HG02973 (cell line): ENCODE measurements at regions not wholly inside any gene's neighbourhood (a gene's known extent, or its start where the extent isn't known, plus 50 kb on each side); places are given as distances from the start of the nearest gene placed in this dataset.
"Not testable (repeated sequence)": the region's sequence is repeated elsewhere in the genome, so short reads cannot be mapped to it uniquely, and the experiment has no call there.

ENCODE experiments used
- ATAC-seq: cut with Tn5 transposase; IDR thresholded peaks from one replicate; pipeline ENCODE4 v1.9.1; 2021; ENCODE audit warnings: moderate library complexity; ENCODE audit not compliant: unreplicated experiment

DNA sequence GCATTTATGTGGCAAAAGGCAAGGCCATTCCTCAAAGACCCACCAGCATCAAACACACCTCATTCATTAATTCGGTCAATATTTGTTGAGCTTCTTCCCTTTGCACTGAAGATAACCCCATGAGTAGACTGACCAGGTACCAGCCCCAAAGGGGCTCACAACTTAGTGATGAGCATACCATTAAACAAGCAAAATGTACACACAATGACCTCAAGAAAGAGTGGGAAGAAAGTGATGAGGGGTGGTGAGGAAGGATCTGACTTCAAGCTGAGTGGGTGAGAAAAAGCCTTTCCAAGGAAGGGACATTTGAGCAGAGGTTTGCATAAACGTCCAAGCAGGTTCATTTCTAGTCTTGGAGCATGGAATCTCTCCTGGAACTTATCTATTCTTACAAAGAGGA lies 562.5 kb downstream of the TOX3 start:
- no peak for ATAC-seq

DNA sequence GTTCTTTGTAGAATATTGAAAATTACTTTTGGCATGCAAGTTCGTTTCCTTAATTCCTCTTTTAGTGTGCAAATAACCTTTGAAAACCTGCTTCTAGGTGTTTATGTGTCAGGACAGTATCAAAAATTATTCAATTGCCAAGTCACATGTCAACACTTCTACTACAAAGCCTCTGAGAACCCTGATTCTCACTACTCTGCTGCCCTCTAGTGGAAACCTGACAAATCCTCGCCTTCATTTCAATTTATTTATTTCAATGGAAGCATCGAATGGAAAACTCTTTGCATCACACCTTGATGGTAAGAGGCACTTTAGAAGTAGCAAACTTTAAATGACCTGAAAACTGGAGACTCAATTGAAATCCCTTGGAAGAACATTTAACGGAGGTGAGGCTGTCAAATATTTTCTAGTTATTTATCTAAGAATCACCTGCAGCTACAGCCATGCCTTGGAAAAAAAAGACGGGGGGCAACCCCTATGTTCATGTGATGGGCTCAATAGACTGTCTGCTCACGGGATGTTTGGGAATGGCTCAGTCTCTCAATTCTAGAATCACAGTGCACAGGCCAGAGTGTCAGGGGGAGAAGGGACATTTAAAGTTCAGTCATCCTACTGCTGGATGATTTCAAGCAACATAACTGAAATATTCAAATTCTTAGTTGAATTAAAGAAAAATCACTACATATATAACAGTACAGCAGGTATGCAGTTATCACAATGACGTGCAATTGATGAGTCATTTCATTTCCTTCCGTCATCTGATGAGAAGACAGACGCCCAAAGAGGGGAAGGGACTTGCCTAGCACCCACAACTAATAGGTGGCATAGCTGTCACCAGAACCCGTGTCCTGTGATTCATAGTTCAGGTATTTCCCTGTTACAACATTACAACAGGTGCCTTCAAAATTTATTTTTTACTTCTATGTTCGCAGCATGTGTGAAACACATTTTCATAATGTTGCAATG lies 563.9 kb downstream of the TOX3 start:
- no peak for ATAC-seq

DNA sequence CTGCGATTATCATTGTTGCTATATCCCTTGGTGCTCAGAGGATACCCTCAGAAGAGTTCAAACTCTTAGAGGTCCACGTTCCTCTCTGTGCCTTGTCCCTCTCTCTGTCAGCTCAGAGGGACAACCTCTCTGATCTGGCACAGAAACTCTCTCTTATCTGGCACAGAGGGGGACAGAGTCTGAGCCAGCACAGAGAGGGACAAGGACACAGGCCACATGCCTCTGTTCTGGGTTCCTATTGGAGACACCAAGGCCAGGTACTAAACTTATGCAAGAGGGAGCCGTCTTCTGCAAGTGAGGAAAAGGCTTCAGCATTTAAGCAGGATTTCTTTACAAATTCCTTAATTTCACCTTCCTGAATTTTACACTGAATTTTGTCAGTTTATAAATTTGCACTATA lies 565.2 kb downstream of the TOX3 start:
- ATAC-seq, result no peak

DNA sequence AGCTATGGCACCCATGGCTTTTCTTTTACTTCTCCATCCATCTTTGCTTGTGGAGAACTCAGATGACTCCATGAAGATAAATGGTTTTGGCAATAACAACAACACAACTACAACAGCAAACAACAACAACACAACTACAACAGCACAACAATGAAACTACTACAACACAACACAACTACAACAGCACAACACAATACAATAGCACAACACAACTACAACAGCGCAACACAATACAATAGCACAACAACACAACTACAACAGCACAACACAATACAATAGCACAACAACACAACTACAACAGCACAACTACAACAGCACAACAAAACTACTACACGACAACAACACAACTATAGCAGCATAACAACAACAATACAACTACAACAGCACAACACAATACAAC lies 569.4 kb downstream of the TOX3 start:
- ATAC-seq, result not testable (repeated sequence)

DNA sequence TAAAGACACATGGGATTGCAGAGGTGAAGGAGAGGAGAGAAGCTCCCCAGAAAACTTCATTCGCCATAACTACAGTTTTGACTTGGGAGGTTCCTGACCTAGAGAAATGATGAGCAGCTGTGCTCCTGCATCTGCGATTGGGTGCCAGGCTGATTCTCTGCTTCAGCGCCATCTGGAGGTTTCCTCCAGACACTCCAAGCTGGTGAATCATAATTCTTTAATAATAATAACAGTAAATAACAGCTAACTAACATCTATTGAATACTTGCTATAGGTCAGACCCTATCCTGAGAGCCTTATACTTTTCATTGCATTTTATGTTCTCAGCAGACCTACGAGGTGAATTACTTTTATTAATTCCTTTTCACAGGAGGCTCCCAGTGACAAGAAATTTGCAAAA lies 575.8 kb downstream of the TOX3 start:
- ATAC-seq, result no peak

DNA sequence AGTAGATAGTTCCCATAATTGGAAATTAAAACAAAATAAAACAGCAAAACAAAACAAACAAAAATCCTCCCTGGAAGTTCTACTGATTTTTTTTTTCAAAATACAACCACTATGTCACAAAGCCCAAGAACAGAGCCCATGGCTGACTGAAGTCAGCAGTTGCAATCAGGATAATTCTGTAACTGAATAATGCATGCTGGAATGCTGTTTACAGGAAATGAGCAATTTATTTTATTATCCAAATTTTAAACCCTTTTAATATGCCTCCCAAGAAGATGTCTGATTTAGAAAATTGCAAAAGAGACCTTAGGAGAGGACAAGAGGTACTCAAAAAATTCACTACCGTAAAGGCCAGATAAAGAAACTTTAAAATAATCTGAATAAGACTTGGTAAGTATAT lies 578.2 kb downstream of the TOX3 start:
- ATAC-seq, result no peak

DNA sequence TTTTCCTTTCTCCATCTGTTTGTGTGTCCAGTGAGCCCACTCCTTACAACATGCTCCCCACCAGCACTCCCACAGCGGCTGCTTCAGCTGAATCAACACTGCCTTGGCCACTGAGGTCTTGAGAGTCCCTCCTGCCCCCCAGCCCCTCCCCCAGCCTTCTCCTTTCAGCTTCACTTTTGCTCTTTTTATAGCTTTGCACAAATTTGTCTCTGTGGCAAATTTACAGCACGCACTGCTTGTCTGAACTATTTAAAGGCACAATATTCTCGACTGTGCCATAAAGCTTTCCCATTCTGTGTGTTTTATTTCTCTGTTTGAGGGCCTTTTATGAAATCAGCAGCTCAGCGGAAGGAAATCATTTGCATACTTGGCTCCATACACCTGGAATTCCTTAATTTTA lies 579.3 kb downstream of the TOX3 start:
- ATAC-seq, result no peak

DNA sequence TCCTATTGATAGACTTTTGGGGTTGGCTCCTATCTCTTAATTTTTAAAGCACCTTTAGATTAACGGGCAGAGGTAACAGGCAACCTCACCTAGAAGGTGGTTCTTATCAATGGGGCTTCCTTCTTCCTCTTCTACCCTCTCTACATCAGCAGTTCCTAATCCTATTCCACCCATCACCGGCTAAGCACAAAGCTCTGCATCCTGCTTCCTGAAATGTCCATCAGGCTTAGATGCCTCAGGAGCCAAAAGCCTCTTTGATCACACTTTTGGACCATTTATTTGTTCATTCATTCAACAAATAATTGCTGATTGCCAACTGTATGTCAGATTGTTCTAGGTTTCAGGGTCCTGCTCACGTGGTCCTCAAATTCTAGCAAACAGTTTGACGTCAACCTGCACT lies 586.0 kb downstream of the TOX3 start:
- ATAC-seq, result no peak

DNA sequence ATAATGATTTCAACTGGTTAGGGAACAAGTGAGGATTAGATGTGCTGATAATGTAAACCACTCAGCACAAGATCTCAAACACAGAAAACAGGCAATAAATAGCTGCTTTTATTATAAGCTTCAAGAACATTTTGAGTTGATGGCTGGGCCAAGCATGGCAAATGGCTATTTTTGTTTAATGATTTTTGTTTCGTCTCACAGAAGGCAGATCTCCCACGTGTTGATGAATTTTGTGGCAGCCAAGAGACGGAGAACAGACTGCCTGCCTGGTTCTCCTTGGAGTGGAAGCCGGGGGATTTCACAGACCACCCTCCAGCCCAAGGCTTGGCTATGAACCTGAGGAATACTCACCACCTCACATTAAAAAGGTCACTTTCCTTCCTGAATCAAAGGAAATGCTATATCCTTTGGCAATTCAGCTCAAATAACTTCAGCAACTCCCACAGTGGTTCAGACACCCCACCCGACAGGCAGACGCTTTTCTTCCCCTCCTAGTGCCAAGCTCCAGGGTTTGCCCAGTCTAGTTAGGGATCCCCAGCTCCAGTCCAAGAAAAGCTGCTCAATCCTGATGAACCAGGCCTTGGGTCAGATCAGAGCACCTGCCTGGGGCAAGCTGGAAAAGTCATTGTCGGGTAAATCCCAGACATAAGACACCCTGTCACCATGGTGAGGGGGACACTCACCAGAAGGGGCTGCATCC lies 593.5 kb downstream of the TOX3 start:
- no peak for ATAC-seq

DNA sequence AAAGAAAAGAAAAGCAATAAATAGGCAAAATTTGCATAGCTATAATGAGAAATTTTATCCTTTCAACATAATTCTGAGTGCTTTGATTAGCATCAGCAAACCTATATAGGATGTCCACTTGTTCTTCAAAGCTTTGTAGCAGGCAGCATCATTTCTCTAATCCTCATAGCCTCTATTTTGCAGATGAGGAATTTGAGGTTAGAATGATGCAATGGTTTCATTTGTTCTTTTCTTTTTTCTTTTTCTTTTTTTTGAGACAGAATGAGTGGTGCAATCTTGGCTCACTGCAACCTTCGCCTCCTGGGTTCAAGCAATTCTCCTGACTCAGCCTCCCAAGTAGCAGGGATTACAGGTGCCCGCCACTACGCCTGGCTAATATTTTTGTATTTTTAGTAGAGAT lies 594.4 kb downstream of the TOX3 start:
- no peak for ATAC-seq

DNA sequence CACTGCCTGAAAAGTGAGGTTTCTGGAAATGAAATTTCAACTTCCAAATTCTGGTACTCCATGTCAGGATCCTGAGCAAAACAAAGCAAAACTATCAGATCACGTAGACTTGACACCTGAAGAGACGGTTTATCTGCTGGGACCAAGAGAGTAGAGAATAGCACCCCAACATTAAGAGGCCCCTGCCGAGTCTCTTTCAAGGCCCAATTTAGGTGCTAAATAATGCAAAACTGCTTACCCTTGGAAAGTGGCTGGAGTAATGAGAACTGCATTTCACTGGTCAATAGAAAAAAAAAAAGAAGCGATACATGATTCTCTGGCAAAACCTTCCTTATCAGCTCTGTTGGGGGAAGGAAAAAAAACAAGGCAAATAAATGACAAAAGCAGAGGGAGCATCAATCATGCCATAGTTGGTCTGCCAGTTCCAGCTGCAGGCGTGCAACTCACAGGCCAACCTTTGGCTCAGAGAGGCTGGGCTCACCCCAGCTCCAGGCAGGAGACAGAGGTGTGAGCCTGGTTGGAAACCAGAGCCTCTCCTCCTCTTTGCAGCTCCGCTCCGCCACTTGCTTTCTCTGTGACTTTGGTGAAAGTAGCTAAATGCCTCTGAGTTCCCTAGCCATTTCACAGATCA lies 595.2 kb downstream of the TOX3 start:
- ATAC-seq, result no peak

DNA sequence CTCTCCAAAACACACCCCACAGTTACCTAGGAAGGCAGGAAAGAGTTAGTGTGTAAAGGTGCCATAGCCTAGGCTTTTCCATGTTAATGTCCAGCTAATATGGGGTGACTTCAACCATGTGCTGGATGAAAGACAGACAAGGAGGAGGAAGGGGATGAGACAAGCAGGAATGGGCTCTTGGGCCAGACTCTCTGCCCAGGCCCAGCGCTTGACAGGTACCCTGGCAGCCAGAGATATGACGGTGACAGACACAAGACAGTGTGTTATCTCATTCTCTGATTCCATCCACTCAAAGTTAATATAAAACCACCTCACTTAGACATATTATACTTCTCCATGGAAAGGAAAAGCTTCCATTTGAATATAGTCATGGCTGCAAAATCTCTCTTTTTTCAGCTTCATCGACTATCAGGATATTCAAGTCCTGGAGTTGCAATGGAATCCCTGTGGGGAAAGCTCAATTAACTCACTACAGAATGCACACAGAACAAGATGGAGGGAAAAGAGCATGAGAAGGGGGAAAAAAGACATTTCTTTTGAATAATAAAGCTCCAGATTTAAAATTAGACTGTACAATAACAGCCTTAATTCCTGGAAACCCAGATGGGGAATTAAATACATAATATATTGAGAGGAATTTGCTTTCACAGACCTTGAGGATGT lies 596.7 kb downstream of the TOX3 start:
- ATAC-seq, result no peak

DNA sequence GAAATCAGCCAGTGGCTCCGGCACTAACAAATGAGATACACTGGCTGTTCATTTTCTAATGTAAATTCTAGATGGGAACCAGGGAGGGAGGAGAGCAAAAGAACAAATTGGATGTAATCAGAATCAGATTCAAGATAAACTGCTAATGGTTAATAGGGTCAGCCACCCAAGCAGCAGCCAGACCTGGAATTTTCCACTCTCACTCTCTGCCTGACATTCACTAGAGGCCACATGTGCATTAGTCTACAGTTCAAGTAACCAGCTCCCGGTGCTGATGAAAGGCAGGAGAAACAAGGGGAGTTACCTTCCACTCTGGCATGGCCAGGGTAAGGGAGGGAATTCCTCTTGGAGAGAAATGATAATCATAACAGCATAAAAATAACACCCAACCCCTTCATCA lies 597.7 kb downstream of the TOX3 start:
- ATAC-seq, result no peak

DNA sequence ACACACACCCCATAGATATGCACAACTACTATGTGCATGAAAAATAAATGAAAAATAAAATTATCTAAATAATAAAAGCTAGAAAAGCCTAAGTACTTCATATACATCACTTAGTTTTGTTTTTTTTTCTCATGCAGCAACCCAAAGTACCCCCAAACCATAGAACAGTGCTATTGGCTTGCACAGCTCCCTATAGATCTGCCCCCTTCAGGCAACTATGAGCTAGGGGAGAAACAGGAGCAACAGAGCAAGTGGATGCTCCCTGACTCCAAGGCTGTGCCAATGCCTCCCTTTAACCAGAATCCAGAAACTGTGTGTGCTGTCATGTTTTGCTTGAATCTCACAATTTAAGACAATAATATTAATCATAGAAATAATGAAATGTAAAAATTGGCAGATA lies 605.5 kb downstream of the TOX3 start:
- ATAC-seq, result no peak

DNA sequence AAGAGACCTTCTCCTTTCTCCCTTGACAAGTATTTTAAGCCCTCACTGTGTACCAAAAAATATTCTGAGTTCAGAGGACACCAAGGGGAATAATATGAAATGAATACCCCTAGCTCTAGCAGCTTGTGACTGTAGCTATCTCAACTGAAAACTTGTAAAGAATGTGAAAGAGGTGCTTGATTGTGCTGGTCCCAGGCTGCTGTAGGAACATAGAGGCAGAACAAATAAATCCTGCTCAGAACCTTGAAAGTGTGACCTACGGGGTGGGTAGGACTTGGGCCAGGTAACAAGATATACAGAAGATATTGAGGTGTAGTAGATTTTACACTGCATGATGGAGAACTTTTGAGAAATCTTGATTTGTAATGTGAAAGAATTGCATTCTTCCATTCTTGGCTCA lies 606.8 kb downstream of the TOX3 start:
- ATAC-seq, result no peak

DNA sequence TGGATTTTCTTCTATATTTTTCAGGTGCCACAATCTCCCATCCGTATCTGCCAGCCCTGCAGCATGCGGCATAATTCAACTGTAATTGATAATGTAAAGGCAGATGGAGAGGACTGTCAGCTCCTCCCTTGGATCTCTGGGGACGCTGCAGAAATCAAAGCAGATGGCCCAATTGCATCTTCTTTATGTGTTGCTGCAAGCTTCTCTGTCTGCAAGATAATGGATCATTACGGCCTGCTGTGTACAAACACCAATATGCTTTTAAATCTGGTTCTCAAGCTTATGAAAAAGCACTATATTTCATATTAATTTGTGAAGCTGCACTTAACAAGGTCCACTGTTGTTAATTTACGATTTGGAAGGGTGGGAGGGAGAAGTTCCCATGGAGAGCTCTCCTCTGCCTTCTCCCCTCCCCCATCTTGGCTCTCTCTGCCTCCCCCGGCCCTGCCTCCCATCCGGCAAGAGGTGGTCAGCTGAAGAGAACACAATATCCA lies 607.5 kb downstream of the TOX3 start:
- ATAC-seq, result no peak

DNA sequence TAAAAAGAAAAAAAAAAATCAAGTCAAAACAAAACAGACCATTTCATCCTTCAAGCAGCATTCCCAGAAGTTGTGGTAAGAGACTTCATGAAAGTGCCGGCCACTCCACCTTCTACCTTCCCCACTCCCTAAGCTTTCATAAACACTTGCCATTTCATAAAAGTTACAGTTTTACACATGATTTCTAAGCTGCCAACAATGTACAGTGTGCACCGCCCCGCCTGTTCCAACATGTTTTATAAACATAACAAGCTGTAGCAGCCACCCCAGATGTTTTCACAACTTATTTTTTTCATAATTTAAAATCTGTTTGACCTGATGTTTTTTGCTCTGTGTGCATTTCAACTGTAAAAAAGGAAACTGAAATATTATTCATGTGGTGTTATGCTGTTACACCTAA lies 608.1 kb downstream of the TOX3 start:
- no peak for ATAC-seq

DNA sequence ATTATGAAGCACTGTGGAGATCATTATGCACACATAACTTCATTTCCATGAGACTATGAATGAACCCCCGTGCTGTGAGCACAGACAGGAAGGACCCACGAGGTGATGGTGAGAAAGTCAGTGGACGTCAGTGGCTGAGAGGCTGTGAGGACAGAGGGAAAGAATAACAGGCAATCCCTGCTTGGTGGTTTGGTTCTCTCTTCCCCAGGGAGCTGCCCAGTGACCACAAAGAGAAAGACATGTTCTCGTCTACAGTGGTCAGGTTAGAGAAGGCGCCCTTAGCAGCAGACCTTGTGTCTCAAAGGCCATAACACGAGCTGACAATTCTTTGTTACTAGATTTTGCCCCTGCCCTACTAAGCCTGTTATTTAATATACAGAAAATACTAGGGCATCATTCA lies 609.2 kb downstream of the TOX3 start:
- ATAC-seq, result no peak

DNA sequence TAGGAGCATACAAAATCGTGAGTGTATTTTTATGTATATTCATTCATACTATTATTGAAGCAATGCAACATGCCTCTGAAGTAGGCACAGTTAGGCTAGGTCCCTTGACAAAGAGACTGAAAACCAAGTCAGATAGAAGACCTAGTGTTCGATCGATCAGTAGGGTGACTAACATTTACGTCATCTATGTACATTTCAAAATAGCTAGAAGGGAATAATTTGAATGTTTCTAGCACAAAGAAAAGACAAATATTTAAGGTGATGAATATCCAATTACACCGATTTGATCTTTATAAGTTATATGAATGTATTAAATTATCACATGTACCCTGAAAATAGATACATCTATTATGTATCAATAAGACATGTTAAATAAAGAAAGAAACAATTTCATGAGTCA lies 610.1 kb downstream of the TOX3 start:
- ATAC-seq, result no peak

DNA sequence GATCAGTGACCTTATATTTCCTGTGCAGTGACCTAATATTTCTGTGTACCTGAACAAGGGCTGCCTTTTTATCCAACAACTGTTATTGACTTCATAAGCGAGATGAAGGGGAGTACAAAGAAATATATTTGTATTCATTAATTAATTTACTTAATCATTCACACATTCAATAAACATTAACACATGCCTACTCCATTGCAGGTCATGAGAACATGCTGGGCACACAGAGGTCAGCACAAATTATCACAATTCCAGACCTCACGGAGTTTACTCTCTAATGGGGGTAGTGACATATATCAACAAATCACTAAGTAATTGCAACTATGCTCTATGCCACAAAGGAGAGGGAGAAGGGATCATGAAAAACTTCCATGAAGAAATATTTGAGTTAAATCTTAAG lies 614.6 kb downstream of the TOX3 start:
- ATAC-seq, result no peak

DNA sequence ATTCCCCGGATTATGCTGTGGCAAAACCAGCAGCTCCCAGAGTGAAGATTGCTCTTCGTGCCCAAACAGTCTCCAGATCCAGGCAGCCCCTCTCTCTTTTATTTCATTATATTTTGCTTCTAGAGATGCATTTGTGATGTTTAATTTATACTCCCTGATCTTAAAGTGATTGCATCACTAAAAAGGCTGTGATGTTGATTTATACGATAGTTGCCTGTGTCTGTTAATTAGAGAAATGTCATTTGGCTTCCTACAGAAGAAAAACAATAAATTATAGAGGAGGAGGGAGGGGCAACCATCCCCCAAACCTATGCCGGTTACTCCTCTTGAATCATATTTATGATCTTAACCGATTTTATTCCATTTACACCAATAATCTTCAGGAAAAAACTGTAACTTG lies 615.3 kb downstream of the TOX3 start:
- no peak for ATAC-seq
